HPDE6-E6E7 (cell line): ENCODE measurements at regions not wholly inside any gene's neighbourhood (a gene's known extent, or its start where the extent isn't known, plus 50 kb on each side); places are given as distances from the start of the nearest gene placed in this dataset.

Source experiments
- DNase-seq: peaks from one replicate; pipeline ENCODE4 v3.0.0; 2011; ENCODE audit warnings: missing footprints; ENCODE audit errors: extremely low spot score

DNA sequence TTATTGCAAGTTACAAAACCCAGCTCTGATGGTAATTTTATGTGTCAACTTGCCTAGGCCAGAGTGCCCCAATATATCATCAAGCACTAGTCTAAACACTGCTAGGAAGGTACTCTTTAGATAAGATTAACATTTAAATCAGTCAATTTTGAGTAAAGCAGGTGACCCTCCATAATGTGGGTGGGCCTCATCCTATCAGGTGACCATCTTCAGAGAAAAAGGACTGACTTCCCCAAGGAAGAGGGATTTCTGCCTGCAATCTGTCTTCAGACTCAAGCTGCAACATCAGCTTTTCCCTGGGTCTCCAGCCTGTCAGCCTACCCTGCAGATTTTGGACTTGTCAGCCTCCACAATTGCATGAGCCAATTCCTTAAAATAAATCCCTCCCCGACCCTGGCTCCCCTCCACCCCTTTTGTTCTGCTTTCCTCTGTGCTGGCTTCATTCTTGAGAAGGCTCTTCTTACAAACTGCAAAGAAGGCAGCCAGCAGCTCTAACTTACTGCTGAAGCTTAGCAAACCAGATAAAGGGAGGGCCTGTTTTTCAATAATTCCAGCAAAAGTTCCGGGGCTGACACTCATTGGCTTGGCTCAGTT is 56.4 kb upstream of the RUNX3 start:
- DNase-seq, result no peak

DNA sequence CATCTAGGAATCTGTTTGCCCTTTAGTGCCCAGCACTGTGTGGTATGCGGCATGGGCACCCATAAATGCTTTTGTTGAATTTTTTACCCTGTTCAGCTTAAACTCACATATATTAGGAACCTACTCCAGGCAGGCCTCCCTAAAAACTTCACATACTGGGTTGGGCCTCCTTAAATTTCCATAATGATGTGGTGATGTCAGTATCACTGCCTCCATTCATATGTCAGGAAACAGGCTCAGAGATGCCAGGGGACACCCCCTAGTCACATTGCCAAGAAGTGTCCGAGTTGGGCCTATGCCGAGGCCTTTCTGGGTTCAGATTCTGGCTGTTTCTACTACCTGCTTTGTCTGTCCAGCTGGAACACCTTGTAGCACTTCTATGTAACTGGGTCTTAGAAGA is 55.7 kb upstream of the RUNX3 start:
- no peak for DNase-seq

DNA sequence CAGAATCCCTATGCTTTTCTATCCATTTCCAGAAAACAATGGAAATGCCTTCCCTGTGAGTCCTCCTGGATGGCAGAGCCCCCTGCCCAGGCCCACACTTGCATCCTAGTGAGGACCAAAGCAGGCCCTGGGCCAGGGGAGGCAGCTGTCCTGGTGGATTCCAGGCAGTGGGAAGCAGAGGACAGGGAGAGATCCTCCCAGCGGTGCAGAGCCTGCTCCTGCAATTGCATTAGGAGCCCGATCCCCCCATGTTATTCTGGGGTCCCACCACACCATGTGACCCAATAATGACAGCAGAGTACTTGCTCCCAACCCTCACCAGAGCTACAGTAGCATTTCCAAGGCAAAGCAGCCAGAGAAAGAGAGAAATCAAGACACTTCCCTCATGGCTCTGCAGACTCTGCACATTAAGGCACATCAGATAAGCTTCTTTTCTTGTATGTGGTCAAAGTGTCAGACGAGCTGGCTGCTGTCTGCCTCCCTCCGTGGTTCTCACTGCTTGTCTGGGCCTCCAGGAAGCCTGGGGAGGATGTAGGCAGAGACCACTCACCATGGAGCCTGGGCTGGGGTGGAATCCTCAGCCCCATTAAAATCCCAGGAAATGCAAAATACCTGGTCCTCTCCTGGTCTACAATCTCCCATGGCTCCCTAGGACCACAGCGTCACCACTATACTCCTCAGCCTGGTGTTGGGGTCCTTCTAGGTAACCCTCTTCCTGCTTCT is 54.9 kb upstream of the RUNX3 start:
- DNase-seq, result no peak

- no peak for DNase-seq
Measured at GRCh38 chr1:24984300-24984699, 54.2 kb upstream of the RUNX3 start.

DNA sequence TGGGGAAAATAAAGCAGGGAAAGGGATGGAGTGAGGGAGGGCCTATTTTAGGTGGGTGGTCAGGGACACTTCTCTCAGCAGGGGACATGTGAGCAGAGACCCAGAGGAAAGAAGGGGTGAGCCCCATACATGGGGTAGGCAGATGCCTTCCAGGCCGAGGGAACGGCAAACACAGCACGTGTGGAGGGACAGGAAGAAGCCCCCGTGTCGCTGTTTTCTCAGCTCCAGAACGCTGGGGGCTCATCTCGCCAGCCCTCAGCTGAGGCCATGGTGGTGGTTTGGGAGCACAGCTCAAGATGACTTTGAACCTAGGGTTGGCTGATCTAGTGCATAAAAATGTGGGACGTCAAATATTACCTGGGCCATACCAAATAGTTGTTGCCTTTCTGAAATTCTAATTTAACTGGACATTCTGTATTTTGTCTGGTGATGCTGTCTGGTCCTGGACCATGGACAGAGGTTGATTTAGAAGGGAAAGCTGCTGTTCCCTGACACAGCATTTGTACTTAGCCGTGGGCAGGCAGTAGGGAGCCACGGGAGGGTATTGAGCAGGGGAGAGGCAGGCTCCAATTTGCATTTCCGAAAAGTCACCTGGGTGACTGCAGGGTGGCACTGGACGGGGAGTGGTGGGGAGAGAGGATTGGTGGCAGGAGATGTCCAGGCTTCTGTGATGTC is 53.1 kb upstream of the RUNX3 start:
- no peak for DNase-seq

DNA sequence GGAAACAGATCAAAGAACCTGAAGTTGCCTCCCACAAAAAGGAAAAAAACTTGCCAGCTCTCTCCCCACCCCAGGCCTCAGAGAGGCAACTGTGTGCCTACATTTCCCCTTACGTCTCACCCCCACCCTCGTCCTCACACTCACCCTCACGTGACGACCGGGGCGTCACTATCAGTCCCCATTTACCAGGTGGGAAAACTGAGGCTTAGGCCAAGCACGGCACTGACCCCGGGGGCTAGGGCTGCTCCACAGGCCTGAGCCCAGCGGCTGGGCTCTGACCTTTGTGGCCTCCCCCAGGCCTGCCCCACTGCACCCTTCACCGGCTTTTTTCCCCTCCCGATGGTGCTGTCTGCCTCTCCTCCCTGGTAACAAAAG is 51.5 kb upstream of the RUNX3 start:
- no peak for DNase-seq

DNA sequence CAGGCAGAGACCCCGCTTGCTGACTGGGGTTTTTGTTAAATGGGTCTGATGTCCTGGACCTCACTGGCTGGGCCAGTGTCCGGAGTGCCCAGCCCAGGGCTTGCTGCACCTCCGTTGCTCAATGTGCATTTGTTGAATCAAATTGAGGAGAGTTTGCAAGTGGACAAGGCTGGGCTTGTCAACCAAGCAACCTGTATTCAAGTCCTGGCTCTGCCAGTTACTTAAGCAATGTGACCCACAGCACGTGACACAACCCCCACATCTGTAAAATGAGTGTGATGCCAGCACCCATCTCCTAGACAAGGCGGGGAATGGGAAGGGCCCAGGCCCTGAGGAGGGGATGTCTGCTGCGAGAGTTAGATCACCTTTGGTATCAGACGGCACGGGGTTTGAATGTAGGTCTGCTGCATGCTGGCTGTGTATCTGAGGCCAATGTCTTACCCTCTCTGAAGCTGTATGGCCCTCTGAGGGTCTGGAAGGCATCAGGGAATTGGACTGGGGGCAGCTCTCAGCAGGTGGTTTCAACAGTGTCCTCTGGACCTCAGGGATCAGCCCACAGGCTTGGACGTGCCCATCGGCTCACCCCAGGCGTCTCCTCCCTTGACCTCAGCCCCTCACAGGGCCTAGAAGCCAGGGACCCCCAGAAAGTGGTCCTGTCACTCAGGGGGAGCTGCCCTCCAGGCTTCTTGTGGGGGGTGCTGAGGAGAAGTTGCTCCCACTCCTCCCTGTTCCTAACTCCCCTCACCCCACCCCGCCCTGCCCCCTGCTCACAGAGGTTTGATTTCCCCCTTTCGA is 51.0 kb upstream of the RUNX3 start:
- no peak for DNase-seq
